ENCODE measurements at regions not wholly inside any gene's neighbourhood (a gene's known extent, or its start where the extent isn't known, plus 50 kb on each side); places are given as distances from the start of the nearest gene placed in this dataset.
"Not testable (repeated sequence)": the region's sequence is repeated elsewhere in the genome, so short reads cannot be mapped to it uniquely, and the experiment has no call there.

DNA sequence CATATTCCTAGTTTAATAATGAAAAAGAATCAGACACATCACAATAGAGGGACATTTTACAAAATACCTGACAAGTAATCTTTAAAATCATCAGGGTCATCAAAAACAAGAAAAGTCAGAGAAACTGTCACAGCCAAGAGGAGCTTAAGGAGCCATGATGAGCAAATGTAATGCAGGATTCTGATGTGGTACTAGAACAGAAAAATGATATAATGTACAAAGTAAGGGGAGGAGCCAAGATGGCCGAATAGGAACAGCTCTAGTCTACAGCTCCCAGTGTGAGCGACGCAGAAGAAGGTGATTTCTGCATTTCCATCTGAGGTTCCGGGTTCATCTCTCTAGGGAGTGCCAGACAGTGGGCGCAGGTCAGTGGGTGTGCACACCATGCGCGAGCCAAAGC is 198.0 kb upstream of the FAT3 start:
- no peak for DNase-seq (ENCODE audit: low spot score)

- no peak for DNase-seq (ENCODE audit: low spot score)
These were observed 199.8 kb upstream of the FAT3 start for GRCh38 chr11:92024788-92025187.

- DNase-seq (ENCODE audit: low spot score), result no peak
These were observed 202.1 kb upstream of the FAT3 start for GRCh38 chr11:92022499-92022898.

DNA sequence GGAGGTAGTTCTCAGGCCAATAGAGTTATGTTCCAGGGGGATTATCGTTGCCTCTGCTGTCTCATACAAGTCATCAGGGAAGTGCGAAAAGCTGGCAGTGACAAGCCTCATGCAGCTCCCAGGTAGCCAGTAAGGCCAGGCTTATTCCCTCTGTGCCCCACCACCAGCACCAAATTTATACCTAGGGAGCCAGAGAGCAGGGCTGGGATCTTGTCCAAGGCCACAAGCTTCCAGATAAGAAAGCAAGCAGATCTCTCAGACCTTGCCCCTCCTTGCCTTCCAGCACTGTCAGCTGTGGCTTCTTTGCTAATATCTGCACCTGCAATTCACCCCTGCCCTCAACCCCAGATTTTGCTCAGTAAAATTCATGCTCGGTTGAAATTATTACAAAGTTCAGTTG is 206.3 kb upstream of the FAT3 start:
- DNase-seq (ENCODE audit: low spot score), result no peak

DNA sequence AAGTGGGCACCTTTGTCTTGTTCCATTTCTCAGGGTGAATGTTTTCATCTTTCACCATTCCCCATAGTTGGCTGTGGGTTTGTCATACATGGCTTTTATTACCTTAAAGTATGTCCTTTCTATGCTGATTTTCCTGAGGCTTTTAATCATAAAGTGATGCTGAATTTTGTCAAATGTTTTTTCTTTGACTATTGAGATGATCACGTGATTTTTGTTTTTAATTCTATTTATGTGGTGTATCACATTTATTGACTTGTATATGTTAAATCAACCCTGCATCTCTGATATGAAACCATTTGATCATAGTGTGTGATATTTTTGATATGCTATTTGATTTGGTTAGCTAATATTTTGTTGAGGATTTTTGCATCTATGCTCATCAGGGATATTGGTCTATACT is 216.4 kb upstream of the FAT3 start:
- DNase-seq (ENCODE audit: low spot score), result no peak

GRCh38 chr11:92002568-92002967 is 222.1 kb upstream of the FAT3 start:
- DNase-seq (ENCODE audit: low spot score), result no peak

DNA sequence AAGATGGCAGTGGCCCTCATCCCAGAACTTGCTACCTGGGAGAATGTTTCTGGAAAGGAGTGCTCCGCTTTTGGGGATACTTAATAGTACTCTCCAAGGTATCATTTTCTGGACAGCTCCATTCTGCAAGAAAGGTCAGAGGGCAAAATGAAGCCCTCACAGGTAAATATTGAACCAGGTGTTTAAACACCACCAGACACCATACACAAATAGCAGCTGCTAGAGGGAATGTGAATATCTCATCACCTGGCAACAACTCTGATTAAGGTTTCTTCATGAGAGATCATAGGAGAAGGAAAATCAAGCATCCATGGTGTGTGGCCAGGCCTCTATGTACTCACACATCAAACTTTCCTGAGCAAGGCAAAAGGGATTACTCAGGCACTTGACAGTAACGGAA is 226.1 kb upstream of the FAT3 start:
- no peak for DNase-seq (ENCODE audit: low spot score)

- no peak for DNase-seq (ENCODE audit: low spot score)
These were observed 227.4 kb upstream of the FAT3 start for GRCh38 chr11:91997226-91997625.

- DNase-seq (ENCODE audit: low spot score), result no peak
These were observed 228.1 kb upstream of the FAT3 start for GRCh38 chr11:91996526-91996925.

- not testable (repeated sequence) for DNase-seq (ENCODE audit: low spot score)
These were observed 236.2 kb upstream of the FAT3 start for GRCh38 chr11:91988443-91988842.

DNA sequence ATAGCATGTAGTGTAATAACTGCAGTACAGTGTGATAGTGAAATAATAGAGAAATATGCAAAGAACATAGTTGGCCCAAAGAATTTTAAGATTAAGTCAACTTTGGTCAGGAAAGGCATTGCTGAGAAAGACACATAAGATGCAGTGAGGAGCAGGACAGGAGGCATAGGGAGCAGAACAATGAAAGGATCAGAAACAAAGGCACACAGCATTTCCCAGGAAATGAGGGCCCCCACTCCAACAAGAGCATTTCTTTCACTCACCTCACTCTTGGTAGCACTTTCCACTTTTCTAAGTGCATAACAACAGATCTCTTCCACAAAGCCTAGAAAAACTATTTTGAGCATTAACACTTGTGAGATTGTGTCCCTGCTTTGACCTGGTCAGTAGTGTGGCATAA is 238.4 kb upstream of the FAT3 start:
- DNase-seq (ENCODE audit: low spot score), result no peak

DNA sequence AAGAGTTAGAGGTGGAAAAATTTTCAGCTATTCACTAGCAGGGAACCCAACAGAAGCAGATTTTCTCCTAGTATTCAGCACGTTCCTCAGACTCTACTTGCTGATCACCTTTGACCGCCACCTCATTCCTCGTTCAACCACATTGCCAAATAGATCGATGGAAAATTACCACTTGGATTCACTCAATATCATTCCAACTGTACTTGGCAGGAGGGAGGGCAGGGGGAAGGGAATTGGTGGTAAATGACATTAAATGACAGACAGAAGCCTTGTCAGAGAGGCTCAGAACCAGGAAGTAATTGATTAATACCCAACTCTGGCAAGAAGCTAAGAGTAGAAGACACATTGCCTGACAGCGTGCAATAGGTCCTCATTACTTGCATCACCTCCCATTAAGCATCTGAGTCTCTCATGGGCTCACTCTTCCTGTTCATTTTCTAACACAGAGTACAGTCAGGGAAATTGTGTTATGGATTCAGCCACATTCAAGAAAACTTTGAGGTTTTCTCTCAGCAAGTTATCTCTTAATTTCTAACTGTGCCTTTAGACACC is 240.5 kb upstream of the FAT3 start:
- DNase-seq (ENCODE audit: low spot score), result no peak

DNA sequence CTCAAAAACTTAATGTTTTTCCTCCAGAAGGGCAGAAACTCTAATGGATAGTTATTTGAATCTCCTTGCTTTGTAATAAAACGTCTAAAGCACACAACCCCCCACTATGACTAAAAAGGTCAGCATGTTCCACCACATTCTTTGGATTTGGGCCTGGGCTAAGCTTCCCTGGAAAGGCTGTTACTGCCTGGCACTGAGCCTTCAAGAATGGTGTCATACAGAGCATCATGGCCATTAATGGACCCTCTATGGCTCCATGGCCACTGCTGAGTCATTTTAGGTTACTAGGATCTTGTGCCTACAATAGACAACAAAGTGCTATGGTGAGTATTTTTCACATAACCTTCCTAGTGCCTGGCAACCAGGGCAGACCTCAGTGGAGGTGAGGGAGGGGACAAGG is 242.6 kb upstream of the FAT3 start:
- no peak for DNase-seq (ENCODE audit: low spot score)

DNA sequence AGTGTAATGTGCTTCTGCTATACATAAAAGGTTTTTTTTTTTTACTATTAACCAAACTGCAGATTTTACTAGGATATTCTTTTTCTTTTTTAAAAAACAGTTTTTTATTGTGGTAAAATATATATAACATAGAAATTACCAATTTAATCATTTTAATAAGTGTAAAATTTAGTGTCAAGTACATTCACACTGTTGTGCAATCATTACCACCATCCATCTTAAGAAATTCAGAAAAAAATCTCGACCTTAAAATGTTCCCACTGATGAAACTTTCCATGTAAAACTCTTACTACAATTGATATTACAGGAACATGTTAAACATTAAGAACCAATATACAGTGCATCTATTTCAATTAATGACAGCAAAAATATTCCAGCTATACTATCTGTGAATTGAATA is 244.8 kb upstream of the FAT3 start:
- no peak for DNase-seq (ENCODE audit: low spot score)

DNA sequence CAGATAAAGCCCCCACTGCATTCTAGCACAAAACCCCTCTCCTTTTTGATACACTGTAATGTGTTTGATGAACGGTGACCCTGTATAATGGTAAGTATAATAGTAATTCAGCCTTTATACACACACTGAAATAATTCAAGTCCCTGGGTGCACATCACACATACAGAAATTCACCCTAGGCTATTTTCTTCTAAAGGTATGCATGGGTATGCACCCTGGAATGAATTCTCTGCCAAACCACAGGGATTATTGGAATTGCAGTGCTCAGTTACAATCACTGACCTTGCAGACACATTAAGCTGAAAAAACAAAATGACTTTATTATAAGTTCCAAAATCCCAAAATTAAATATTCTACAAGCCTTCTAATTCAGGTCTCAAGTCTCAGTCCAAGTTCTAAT is 245.9 kb upstream of the FAT3 start:
- no peak for DNase-seq (ENCODE audit: low spot score)

DNA sequence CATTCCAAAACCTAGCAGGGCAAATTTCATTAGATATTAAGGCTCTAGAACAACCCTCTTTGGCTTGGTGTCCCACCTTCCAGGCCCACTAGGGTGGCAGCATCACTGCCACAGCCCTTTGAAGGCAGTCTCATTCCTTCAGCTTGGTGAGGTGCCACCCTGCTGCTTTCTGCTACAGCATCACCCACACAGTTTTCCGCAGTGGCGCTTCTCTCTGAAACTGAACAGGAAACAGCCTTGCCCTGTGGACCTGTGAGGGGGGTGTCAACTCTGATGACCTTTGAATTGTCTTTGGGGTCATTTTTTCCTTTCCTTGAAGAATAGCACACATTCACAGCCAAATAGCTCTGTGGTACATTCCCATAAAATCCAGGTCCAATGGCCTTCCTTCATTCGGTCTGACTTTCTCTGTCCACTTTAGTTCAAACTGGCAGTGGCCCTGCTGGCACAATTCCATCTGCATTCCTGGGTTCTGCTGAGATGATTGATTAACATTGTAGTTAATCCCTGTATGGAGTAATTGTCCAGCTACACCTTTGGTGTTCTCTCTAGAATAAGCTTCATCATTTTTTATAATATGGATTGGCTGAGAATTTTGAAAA is 251.9 kb upstream of the FAT3 start:
- DNase-seq (ENCODE audit: low spot score), result no peak

DNA sequence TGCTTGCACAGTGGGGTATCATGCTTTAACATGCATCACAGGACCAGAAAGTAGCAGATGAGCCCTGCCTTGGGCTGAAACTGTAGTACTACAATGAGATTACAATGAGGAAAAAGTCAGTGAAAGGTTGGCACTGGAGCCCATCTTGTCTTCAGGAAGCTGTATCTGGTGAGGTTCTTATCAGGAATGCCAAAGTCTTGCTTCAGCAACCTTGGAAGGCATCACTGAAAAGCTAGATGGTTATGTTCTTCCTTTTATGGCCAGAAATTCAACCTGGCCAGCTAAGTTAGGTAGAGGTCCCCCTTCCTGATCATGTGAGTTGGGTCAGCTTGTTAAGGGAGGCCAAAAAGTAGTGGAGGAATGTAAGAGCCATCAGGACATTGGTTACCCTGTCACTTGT is 254.0 kb upstream of the FAT3 start:
- no peak for DNase-seq (ENCODE audit: low spot score)

DNA sequence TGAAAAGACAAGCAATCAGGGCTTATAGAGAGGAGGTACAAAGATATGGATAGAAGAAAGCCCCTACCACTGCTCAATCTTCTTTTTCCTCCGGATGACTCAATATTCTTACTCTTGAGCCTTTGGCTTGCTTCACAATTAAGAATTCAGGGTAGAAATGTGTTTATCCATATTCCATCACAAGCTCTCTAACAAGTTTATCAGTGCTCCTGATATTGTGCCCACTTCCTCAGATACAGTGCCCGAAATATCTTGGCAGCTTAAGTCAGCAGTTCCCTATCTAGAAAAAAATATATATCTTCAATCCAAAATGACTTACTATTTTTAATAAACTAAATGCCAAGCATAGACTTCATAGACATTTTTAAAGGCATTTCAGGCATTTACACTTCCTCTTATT is 255.1 kb upstream of the FAT3 start:
- DNase-seq (ENCODE audit: low spot score), result no peak

DNA sequence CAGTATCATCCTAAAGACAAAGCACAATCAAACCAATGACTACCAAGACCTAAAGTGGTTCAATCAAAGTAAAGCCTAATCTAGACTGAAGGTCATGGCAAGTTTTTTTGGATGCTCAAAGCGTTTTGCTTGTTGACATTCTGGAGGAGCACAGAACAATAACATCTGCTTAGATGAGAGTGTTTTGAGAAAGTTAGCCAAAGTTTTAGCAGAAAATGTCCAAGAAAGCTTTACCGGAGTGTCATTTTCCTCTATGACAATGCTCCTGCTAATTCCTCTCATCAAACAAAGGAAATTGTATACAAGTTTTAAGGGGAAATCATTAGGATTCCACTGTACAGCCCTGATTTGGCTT is 256.9 kb upstream of the FAT3 start:
- DNase-seq (ENCODE audit: low spot score), result no peak

DNA sequence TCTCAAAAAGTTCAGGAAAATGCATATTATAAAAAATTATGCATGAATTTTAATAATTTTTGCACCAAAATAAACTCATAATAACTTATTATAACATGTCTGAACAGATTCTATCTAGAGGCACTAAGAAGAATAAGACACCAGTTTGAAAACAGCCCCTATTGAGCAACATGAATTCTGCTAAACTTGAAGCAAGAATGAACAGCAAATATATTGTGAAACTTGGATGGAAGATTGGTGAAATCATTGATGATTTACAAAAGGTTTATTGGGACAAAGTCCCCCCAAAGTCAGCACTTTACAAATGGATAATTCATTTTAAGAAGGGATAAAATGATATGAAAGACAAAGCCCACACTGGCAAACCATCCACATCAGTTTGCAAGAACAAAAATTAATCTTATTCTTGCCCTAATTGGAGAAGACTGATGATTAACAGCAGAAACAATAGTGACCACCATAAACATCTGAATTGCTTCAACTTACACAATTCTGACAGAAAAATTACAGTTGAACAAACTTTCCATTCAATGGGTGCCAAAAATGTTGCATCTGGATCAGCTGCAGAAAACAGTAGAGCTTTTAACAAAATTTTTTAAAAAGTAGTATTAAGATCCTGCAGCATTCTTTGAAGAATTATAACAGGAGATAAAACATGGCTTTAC is 257.5 kb upstream of the FAT3 start:
- no peak for DNase-seq (ENCODE audit: low spot score)

DNA sequence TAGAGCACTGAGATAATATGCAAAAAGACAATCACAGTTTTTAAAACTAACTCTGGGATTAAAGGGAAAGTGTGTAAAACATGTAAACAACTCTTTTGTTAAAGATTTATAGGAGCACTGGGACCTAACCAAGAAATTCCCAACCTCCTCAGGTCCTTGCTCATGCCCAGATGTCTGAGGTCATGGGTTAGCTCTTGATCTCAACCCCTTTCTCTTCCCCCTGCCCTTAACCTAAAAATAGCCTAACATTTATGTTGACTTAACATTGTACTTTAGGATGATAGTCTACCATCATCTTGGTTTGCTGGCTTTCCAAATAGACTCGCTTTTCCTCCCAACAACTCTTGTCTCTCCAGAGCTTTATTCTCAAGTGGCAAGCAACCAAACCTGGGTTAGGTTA is 258.2 kb upstream of the FAT3 start:
- no peak for DNase-seq (ENCODE audit: low spot score)

- no peak for DNase-seq (ENCODE audit: low spot score)
These were observed 263.8 kb upstream of the FAT3 start for GRCh38 chr11:91960770-91961169.

- DNase-seq (ENCODE audit: low spot score), result no peak
These were observed 265.2 kb upstream of the FAT3 start for GRCh38 chr11:91959411-91959810.

- DNase-seq (ENCODE audit: low spot score), result no peak
These were observed 267.9 kb upstream of the FAT3 start for GRCh38 chr11:91956711-91957110.
